ENCODE measurements at regions not wholly inside any gene's neighbourhood (a gene's known extent, or its start where the extent isn't known, plus 50 kb on each side); places are given as distances from the start of the nearest gene placed in this dataset.

GRCh38 chr3:84601303-84601702 lies 357.5 kb upstream of the CADM2 start (continued):
- no peak for TF ChIP-seq IKZF1 (conservative IDR thresholded peaks at IDR 0.05)
- no peak for TF ChIP-seq CBX5 (IDR thresholded peaks at IDR 0.05; ENCODE audit: low read depth)
- TF ChIP-seq LARP7 (IDR thresholded peaks at IDR 0.05), result no peak
- TF ChIP-seq BHLHE40 (IDR thresholded peaks at IDR 0.05; ENCODE audit: borderline replicate concordance in 1 of 2, low read depth in 2 of 2, low read length in 1 of 2), result no peak
- no peak for TF ChIP-seq MTA3 (IDR thresholded peaks at IDR 0.05; ENCODE audit: borderline replicate concordance, low read length)
- TF ChIP-seq HDAC2 (IDR thresholded peaks at IDR 0.05), result no peak
- no peak for TF ChIP-seq TARDBP (IDR thresholded peaks at IDR 0.05; ENCODE audit: borderline replicate concordance)
- no peak for TF ChIP-seq CHD4 (IDR thresholded peaks at IDR 0.05)
- TF ChIP-seq BCL11A (IDR thresholded peaks at IDR 0.05; ENCODE audit: low read depth, low read length), result no peak
- TF ChIP-seq FOS (IDR thresholded peaks at IDR 0.05; ENCODE audit: borderline replicate concordance, extremely low read depth, insufficient read length), result no peak

GRCh38 chr3:84621823-84622222 lies 337.0 kb upstream of the CADM2 start:
- ChIA-PET CTCF (no interaction called here), RAD21 (ENCODE audit: unreplicated experiment) (no interaction called here), SMC1A (ENCODE audit: uncharacterized antibody, unreplicated experiment) (no interaction called here), POLR2A (no interaction called here)
- ATAC-seq (no peak), DNase-seq (ENCODE audit: low read depth, low spot score) (no peak), FAIRE-seq (no peak)
- Histone ChIP-seq H3K79me2 (ENCODE audit: control insufficient read depth, insufficient read depth, low read length) (no peaks in the 10 kb centered on the region), H3K9ac (ENCODE audit: control insufficient read depth, insufficient read depth, low read length) (no peak overlapping the region), H3K27ac (ENCODE audit: control insufficient read depth, insufficient read depth) (no peak overlapping the region), H3K4me2 (ENCODE audit: control insufficient read depth, insufficient read depth) (no peak overlapping the region), H3K36me3 (ENCODE audit: control insufficient read depth in 2 of 2, insufficient read depth in 2 of 2, low read length in 1 of 2) (no peaks in the 10 kb centered on the region), H3K27me3 (replicated peaks in 1 of 2; ENCODE audit: control insufficient read depth in 2 of 2, insufficient read depth in 2 of 2, low read length in 1 of 2) (no peaks in the 10 kb centered on the region), H4K20me1 (ENCODE audit: control insufficient read depth, insufficient read depth) (no peaks in the 10 kb centered on the region), H3K4me1 (ENCODE audit: control insufficient read depth, insufficient read depth, low read length) (no peaks in the 10 kb centered on the region), H3K4me3 (no peak overlapping the region), H2AFZ (ENCODE audit: control insufficient read depth, low read depth, low read length) (no peak overlapping the region), H3K9me3 (replicated peaks; ENCODE audit: control insufficient read depth, insufficient read depth, low read length) (no peaks in the 10 kb centered on the region)
- WGBS (ENCODE audit: insufficient coverage, insufficient replicate concordance, low lambda C conversion rate, missing lambda C conversion rate), result 0% methylated on average over 1 of the region's 1 CpG
- intact Hi-C loops (cut with micrococcal nuclease; ENCODE audit: unreplicated experiment) (no loop called here), in situ Hi-C loops (cut with MboI) (no loop called here)
- TF ChIP-seq NKRF (conservative IDR thresholded peaks at IDR 0.05) (no peak), IRF3 (IDR thresholded peaks at IDR 0.05) (no peak), PKNOX1 (IDR thresholded peaks at IDR 0.05) (no peak), POU2F2 (IDR thresholded peaks at IDR 0.05; ENCODE audit: borderline replicate concordance, low read depth, low read length) (no peak)
- BruUV-seq (replicated peaks), result no TSS peak
